Right lobe of liver (tissue), 6 donors: ENCODE measurements at regions not wholly inside any gene's neighbourhood (a gene's known extent, or its start where the extent isn't known, plus 50 kb on each side); places are given as distances from the start of the nearest gene placed in this dataset.

ENCODE experiments used
- ATAC-seq, 4 donors: fragments of 200-7000 bp; cut with Tn5 transposase; one replicate each; pipeline ENCODE4 v1.9.1; 2020; ENCODE audit warnings: mild to moderate bottlenecking in 4 of 4, moderate library complexity in 4 of 4
- DNase-seq, 3 donors: peaks; one replicate each; pipeline ENCODE4 v3.0.0-alpha.2; 2020
- H3K27ac ChIP-seq, 3 donors: fragments of 200-600 bp; one replicate each; pipeline ENCODE4 v1.8.0; 2022
- H3K27me3 ChIP-seq, 2 donors: fragments of 200-600 bp; one replicate each; pipeline ENCODE4 v1.8.0; 2022
- H3K36me3 ChIP-seq, 4 donors: fragments of 200-600 bp; sonication (generic) in 1 of 4; one replicate each; pipeline versions ENCODE4 v1.5.1 to v1.8.0; 2017 to 2022; ENCODE audit warnings: control low read depth in 1 of 4
- H3K4me1 ChIP-seq, 4 donors: fragments of 200-600 bp; sonication (generic) in 1 of 4; one replicate each; pipeline versions ENCODE4 v1.5.1 to v1.8.0; 2017 to 2022; ENCODE audit warnings: control low read depth in 1 of 4
- H3K4me3 ChIP-seq, 3 donors: fragments of 200-600 bp; one replicate each; pipeline ENCODE4 v1.8.0; 2022
- H3K9me3 ChIP-seq, 4 donors: fragments of 200-600 bp; sonication (generic) in 1 of 4; one replicate each; pipeline versions ENCODE4 v1.5.1 to v1.8.0; 2017 to 2022; ENCODE audit warnings: control low read depth in 1 of 4
- POLR2A ChIP-seq: fragments of 450-650 bp; IDR thresholded peaks from one replicate; pipeline ENCODE4 v1.6.1; 2017; ENCODE audit warnings: antibody characterized with exemption, mild to moderate bottlenecking
- WGBS: methylation state at CpG from one replicate; pipeline ENCODE4 v1.1.6; 2018; ENCODE audit warnings: low coverage, low lambda C conversion rate; ENCODE audit not compliant: insufficient coverage; ENCODE audit errors: missing lambda C conversion rate; 5-methylcytosine and 5-hydroxymethylcytosine counted together
- intact Hi-C, 2 donors: fragments of 100-400 bp; cut with DNase I; formaldehyde crosslinking; loops; one replicate each; pipeline versions ENCODE4 v1.11.2 to v1.14.1; 2022
- TF ChIP-seq, protein P1 (sequence below), 4 donors: fragments of 200-600 bp in 3 of 4; fragments of 450-650 bp in 1 of 4; IDR thresholded peaks; one replicate each; pipeline versions ENCODE4 v1.5.1 to v1.8.0; 2016 to 2022; ENCODE audit warnings: antibody characterized with exemption in 4 of 4, mild to moderate bottlenecking in 2 of 4
- donor health status: DM: no; HTN: yes; CAD: no.
- donor health status: DM: no; HTN: no; CAD: no.
- donor health status: DM: no; HTN: no; CAD: no.
- donor health status: DM: no; HTN: yes; CAD: no.
- donor health status: DM: no; HTN: yes; CAD: no.

GRCh38 chr2:242011167-242011513 lies 141.6 kb downstream of the RTP5 start:
- no peak overlapping the region for H3K4me3 ChIP-seq
- no peaks in the 10 kb centered on the region for H3K4me1 ChIP-seq
- TF ChIP-seq POLR2A: no peak
- TF ChIP-seq, protein P1, sequence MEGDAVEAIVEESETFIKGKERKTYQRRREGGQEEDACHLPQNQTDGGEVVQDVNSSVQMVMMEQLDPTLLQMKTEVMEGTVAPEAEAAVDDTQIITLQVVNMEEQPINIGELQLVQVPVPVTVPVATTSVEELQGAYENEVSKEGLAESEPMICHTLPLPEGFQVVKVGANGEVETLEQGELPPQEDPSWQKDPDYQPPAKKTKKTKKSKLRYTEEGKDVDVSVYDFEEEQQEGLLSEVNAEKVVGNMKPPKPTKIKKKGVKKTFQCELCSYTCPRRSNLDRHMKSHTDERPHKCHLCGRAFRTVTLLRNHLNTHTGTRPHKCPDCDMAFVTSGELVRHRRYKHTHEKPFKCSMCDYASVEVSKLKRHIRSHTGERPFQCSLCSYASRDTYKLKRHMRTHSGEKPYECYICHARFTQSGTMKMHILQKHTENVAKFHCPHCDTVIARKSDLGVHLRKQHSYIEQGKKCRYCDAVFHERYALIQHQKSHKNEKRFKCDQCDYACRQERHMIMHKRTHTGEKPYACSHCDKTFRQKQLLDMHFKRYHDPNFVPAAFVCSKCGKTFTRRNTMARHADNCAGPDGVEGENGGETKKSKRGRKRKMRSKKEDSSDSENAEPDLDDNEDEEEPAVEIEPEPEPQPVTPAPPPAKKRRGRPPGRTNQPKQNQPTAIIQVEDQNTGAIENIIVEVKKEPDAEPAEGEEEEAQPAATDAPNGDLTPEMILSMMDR (IDR thresholded peaks at IDR 0.05): no peak
- no peak overlapping the region for H3K27ac ChIP-seq
- H3K27me3 ChIP-seq: no peaks in the 10 kb centered on the region
- H3K9me3 ChIP-seq: no peaks in the 10 kb centered on the region
- DNase-seq (peak in 1 of 3 donors; percentile 37), ATAC-seq (no peak)
- H3K36me3 ChIP-seq: no peaks in the 10 kb centered on the region
- 24% methylated on average over 11 of the region's 11 CpGs for WGBS
- intact Hi-C loops: no loop called here

DNA sequence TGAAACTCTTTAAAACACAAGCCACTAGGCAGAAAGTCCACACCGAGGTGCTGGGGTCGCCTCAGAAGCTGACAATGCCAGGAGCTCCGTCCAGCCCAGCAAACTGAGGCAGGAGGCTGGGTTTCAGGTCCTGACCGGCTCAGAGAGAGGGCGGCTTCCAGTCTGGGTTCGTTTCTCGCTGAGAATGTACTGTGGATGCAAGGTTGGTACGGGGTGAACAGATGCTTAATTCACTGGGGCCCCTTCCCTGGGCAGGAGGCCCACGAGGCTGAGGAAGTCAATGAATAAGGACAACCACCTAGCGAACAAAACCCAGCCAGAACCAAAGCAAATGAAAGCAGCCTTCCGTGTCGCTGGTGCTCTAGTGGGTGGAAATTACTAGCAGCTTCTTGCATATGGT lies 142.0 kb downstream of the RTP5 start:
- ATAC-seq: peak in 1 of 4 donors; percentile 21
- DNase-seq: peak in 1 of 3 donors; percentile 35
- TF ChIP-seq, protein P1 (IDR thresholded peaks at IDR 0.05): no peak
- no peak for TF ChIP-seq POLR2A
- intact Hi-C loops: no loop called here
- no peaks in the 10 kb centered on the region for H3K27me3 ChIP-seq
- no peak overlapping the region for H3K27ac ChIP-seq
- no peak overlapping the region for H3K4me3 ChIP-seq
- H3K4me1 ChIP-seq: no peaks in the 10 kb centered on the region
- no peaks in the 10 kb centered on the region for H3K36me3 ChIP-seq
- WGBS: 63% methylated on average over 7 of the region's 12 CpGs
- H3K9me3 ChIP-seq: no peaks in the 10 kb centered on the region

GRCh38 chr2:242011991-242012764 lies 142.6 kb downstream of the RTP5 start:
- Histone ChIP-seq H3K4me1 (no peaks in the 10 kb centered on the region), H3K4me3 (no peak overlapping the region), H3K9me3 (no peaks in the 10 kb centered on the region), H3K27ac (no peak overlapping the region), H3K36me3 (no peaks in the 10 kb centered on the region), H3K27me3 (no peaks in the 10 kb centered on the region)
- intact Hi-C loops: no loop called here
- TF ChIP-seq POLR2A: no peak
- TF ChIP-seq, protein P1 (IDR thresholded peaks at IDR 0.05): no peak
- WGBS: 78% methylated on average over 19 of the region's 40 CpGs
- no peak for DNase-seq
- ATAC-seq: peak in 1 of 4 donors; percentile 17

DNA sequence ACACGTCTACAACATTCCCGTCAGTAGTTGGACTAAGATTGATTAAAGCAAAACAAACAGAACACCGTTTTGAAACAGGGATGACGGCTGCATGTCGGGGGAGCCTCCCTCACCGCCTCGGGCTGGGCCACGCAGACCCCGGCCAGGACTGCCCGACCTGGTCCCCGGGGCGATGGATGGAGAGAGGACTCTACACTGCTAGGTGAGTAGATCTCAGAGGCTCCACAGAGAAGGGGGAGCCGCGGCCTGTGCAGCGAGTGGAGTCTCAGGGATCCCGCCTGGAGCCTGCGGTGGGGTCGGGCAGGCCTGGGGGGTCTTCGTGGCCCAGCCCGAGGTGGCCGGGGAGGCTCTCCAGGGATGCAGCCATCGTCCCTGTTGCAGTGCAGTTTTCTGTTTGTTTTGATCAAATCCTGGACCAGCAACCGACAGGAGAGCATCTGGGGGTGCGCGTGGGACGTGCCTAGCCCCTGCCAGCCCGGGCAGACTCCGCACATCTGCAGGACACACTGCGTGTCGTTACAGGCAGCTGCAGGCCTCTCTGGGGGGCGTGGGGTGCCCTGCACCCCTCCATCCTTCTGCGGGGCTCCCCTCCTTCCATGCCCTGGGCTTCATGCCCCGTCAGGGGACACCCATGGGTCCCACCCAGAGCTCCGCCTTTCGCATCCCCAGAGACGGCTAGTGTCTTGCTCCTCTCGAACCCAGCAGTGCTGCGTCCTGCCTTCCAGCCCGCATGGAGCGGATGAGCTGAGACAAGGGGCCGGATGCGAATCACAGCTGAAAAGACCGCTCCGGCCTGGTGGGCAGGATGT lies 143.6 kb downstream of the RTP5 start:
- DNase-seq (no peak), ATAC-seq (peak in 1 of 4 donors; percentile 26)
- no peak overlapping the region for H3K27ac ChIP-seq
- no peaks in the 10 kb centered on the region for H3K9me3 ChIP-seq
- no peaks in the 10 kb centered on the region for H3K4me1 ChIP-seq
- no peaks in the 10 kb centered on the region for H3K27me3 ChIP-seq
- intact Hi-C loops: no loop called here
- no peak overlapping the region for H3K4me3 ChIP-seq
- WGBS: 30% methylated on average over 2 of the region's 44 CpGs
- no peaks in the 10 kb centered on the region for H3K36me3 ChIP-seq
- no peak for TF ChIP-seq POLR2A
- TF ChIP-seq, protein P1 (IDR thresholded peaks at IDR 0.05): no peak
